Gastroesophageal sphincter (tissue), 3 donors: ENCODE measurements at regions not wholly inside any gene's neighbourhood (a gene's known extent, or its start where the extent isn't known, plus 50 kb on each side); places are given as distances from the start of the nearest gene placed in this dataset.

Source experiments
- EP300 ChIP-seq: sonication (generic); formaldehyde crosslinking; IDR thresholded peaks from one replicate; pipeline ENCODE4 v1.6.1; 2017; ENCODE audit warnings: antibody characterized with exemption, mild to moderate bottlenecking
- POLR2A ChIP-seq, 2 donors: fragments of 450-650 bp; IDR thresholded peaks; one replicate each; pipeline ENCODE4 v1.6.1; 2017; ENCODE audit warnings: antibody characterized with exemption in 2 of 2, mild to moderate bottlenecking in 2 of 2, moderate library complexity in 1 of 2
- POLR2AphosphoS5 ChIP-seq: sonication (generic); formaldehyde crosslinking; IDR thresholded peaks from one replicate; pipeline ENCODE4 v1.6.1; 2017; ENCODE audit warnings: antibody characterized with exemption
- TF ChIP-seq, protein P1 (sequence below), 4 experiments: fragments of 200-600 bp in 2 of 4; fragments of 450-650 bp in 2 of 4; sonication (generic) in 1 of 4; IDR thresholded peaks; one replicate each; pipeline ENCODE4 v1.5.1; 2017 to 2019; ENCODE audit warnings: antibody characterized with exemption in 4 of 4, mild to moderate bottlenecking in 2 of 4, moderate library complexity in 2 of 4

DNA sequence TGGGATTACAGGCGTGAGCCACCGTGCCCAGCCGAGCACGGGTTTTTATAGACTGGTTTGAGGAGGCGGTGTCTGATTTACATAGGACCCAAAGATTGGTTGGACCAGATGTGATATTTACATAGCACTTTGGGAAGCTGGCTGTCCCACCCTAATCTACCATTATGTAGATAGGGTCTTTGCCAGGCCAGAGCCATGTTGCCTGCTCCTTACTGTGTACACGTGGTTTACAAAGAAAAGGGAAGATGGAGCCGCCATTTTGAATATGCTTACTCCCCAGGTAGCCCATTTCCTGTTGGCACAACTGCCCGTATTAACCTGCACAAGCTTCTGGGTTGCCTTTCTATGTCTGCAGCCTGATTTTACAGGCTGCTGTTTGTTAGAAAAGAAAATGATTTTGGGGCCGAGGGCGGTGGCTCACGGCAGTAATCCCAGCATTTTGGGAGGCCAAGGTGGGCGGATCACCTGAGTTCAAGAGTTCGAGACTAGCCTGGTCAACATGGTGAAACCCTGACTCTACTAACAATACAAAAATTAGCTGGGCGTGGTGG lies 89.9 kb upstream of the EEF2KMT start:
- TF ChIP-seq, protein P1, sequence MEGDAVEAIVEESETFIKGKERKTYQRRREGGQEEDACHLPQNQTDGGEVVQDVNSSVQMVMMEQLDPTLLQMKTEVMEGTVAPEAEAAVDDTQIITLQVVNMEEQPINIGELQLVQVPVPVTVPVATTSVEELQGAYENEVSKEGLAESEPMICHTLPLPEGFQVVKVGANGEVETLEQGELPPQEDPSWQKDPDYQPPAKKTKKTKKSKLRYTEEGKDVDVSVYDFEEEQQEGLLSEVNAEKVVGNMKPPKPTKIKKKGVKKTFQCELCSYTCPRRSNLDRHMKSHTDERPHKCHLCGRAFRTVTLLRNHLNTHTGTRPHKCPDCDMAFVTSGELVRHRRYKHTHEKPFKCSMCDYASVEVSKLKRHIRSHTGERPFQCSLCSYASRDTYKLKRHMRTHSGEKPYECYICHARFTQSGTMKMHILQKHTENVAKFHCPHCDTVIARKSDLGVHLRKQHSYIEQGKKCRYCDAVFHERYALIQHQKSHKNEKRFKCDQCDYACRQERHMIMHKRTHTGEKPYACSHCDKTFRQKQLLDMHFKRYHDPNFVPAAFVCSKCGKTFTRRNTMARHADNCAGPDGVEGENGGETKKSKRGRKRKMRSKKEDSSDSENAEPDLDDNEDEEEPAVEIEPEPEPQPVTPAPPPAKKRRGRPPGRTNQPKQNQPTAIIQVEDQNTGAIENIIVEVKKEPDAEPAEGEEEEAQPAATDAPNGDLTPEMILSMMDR (IDR thresholded peaks at IDR 0.05): no peak
- TF ChIP-seq POLR2A (IDR thresholded peaks at IDR 0.05) (no peak), POLR2AphosphoS5 (no peak), EP300 (no peak)
